ENCODE measurements at regions not wholly inside any gene's neighbourhood (a gene's known extent, or its start where the extent isn't known, plus 50 kb on each side); places are given as distances from the start of the nearest gene placed in this dataset.

DNA sequence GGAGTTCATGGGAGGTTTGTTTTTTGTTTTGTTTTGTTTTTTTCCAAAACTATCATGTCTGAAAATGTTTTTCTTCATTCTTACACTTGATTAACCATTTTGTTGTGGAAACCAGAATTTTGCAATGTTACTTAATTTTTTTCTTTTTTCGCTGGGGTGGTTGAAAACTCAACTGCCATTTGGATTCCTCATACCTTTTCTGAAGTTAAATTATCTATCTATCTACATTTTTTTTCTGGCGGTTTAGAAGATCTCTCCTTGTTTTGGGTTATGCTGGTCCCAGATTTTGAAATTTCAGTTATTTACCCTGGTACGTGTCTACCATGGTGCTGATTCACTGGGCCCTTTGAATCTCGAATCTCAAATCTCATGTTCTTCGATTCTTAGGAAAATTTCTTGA lies 316.2 kb upstream of the SMARCA2 start:
- TF ChIP-seq POLR2A (IDR thresholded peaks at IDR 0.05) (no peak), POLR2AphosphoS5 (IDR thresholded peaks at IDR 0.05) (no peak)
- TF ChIP-seq, protein P1, sequence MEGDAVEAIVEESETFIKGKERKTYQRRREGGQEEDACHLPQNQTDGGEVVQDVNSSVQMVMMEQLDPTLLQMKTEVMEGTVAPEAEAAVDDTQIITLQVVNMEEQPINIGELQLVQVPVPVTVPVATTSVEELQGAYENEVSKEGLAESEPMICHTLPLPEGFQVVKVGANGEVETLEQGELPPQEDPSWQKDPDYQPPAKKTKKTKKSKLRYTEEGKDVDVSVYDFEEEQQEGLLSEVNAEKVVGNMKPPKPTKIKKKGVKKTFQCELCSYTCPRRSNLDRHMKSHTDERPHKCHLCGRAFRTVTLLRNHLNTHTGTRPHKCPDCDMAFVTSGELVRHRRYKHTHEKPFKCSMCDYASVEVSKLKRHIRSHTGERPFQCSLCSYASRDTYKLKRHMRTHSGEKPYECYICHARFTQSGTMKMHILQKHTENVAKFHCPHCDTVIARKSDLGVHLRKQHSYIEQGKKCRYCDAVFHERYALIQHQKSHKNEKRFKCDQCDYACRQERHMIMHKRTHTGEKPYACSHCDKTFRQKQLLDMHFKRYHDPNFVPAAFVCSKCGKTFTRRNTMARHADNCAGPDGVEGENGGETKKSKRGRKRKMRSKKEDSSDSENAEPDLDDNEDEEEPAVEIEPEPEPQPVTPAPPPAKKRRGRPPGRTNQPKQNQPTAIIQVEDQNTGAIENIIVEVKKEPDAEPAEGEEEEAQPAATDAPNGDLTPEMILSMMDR (IDR thresholded peaks at IDR 0.05), result no peak
